ENCODE measurements at regions not wholly inside any gene's neighbourhood (a gene's known extent, or its start where the extent isn't known, plus 50 kb on each side); places are given as distances from the start of the nearest gene placed in this dataset.

DNA sequence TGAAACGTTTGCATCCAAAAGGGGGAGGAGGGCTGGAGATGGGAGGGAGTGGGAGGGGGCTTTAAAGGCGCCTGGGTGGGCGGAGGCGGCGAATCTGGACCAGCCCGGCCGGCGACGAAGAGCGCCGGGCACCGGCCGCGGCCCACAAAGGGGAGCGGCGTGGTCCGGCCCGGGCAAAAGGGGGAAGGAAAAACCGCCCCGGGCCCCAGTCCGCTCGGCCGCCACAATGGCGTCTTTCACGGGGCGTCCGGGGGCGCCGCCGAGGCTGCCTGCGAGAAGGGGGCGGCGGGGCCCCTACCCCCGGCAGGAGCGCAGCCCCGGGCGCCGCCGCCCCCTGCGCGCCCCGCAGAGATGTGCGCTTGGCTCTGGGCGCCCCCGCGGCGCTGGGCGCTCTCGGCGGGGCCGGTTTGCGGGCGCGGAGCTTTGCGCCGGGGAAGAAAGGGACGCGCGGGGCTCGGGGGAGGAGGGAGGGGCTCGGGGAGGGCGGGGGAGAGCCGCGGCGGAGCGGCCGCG, 108.1 kb upstream of the KCTD1 start:
- TF ChIP-seq CTCF (IDR thresholded peaks at IDR 0.05) (no peak), EP300 (IDR thresholded peaks at IDR 0.05) (no peak), POLR2A (IDR thresholded peaks at IDR 0.05) (no peak)

All from sigmoid colon (tissue), 4 donors.